Spleen (tissue), 11 donors: ENCODE measurements at regions not wholly inside any gene's neighbourhood (a gene's known extent, or its start where the extent isn't known, plus 50 kb on each side); places are given as distances from the start of the nearest gene placed in this dataset.

ENCODE experiments used
- DNase-seq: peaks from one replicate; pipeline ENCODE4 v3.0.0-alpha.2; 2020
- H3K27ac ChIP-seq, 8 donors: fragments of 200-600 bp; sonication (generic) in 7 of 8; 1 replicate in 4 of 8; 2 replicates in 4 of 8; pipeline versions ENCODE4 v1.5.0 to v1.8.0; 2016 to 2021; ENCODE audit warnings: inconsistent platforms in 4 of 8, mild to moderate bottlenecking in 4 of 8, moderate library complexity in 1 of 8
- H3K27me3 ChIP-seq, 7 donors: fragments of 200-600 bp; sonication (generic) in 6 of 7; replicated peaks in 1 of 7; 1 replicate in 4 of 7; 2 replicates in 3 of 7; pipeline versions ENCODE4 v1.5.0 to v1.8.0; 2016 to 2021; ENCODE audit warnings: inconsistent platforms in 3 of 7, mild to moderate bottlenecking in 1 of 7
- H3K36me3 ChIP-seq, 6 donors: fragments of 200-600 bp; sonication (generic) in 5 of 6; 1 replicate in 4 of 6; 2 replicates in 2 of 6; pipeline versions ENCODE4 v1.5.0 to v1.8.0; 2016 to 2021; ENCODE audit warnings: inconsistent platforms in 2 of 6
- H3K4me1 ChIP-seq, 6 donors: fragments of 200-600 bp; sonication (generic) in 5 of 6; 1 replicate in 3 of 6; 2 replicates in 3 of 6; pipeline versions ENCODE4 v1.5.0 to v1.8.0; 2016 to 2021; ENCODE audit warnings: inconsistent platforms in 3 of 6
- H3K4me3 ChIP-seq, 8 donors: fragments of 200-600 bp; sonication (generic) in 7 of 8; 1 replicate in 4 of 8; 2 replicates in 4 of 8; pipeline versions ENCODE4 v1.5.0 to v1.8.0; 2016 to 2021; ENCODE audit warnings: inconsistent platforms in 4 of 8, mild to moderate bottlenecking in 4 of 8, moderate library complexity in 2 of 8
- H3K9me3 ChIP-seq, 8 donors: fragments of 200-600 bp; sonication (generic) in 7 of 8; 1 replicate in 4 of 8; 2 replicates in 4 of 8; pipeline versions ENCODE4 v1.5.0 to v1.8.0; 2016 to 2021; ENCODE audit warnings: inconsistent platforms in 4 of 8
- POLR2A ChIP-seq, 3 donors: fragments of 450-650 bp; IDR thresholded peaks; one replicate each; pipeline ENCODE4 v1.5.1; 2017; ENCODE audit warnings: antibody characterized with exemption in 3 of 3, mild to moderate bottlenecking in 1 of 3
- POLR2AphosphoS5 ChIP-seq, 3 donors: sonication (generic); formaldehyde crosslinking; IDR thresholded peaks; one replicate each; pipeline ENCODE4 v1.5.1; 2017; ENCODE audit warnings: antibody characterized with exemption in 3 of 3
- WGBS, 5 donors: extraction: QIAGEN DNeasy Blood & Tissue Kit in 3 of 5; methylation state at CpG; one replicate each; pipeline versions ENCODE4 v1.1.5 to v1.1.7; 2013 to 2018; 5-methylcytosine and 5-hydroxymethylcytosine counted together
- intact Hi-C: fragments of 100-400 bp; cut with DNase I; formaldehyde crosslinking; loops from one replicate; pipeline ENCODE4 v1.15.0; 2023; ENCODE audit warnings: low total_unique reads
- TF ChIP-seq, protein P1 (sequence below), 11 experiments: fragments of 200-600 bp in 7 of 11; fragments of 450-650 bp in 4 of 11; sonication (generic) in 4 of 11; IDR thresholded peaks in 8 of 11; conservative IDR thresholded peaks in 3 of 11; 1 replicate in 7 of 11; 2 replicates in 4 of 11; pipeline versions ENCODE4 v1.4.0 to v1.8.0; 2016 to 2021; ENCODE audit warnings: antibody characterized with exemption in 11 of 11, inconsistent platforms in 4 of 11, mild to moderate bottlenecking in 1 of 11
- donor health status: healthy with polysubstance abuse.
- donor health status: DM: no; HTN: no; CAD: no; lungs with moderate emphysema.
- donor health status: DM: no; HTN: no; CAD: no.
- donor health status: Bipolar disorder and iron deficiency.
- donor health status: healthy.
- donor health status: DM: no; HTN: no; CAD: no.
- donor health status: DM: yes; HTN: yes; CAD: no.

DNA sequence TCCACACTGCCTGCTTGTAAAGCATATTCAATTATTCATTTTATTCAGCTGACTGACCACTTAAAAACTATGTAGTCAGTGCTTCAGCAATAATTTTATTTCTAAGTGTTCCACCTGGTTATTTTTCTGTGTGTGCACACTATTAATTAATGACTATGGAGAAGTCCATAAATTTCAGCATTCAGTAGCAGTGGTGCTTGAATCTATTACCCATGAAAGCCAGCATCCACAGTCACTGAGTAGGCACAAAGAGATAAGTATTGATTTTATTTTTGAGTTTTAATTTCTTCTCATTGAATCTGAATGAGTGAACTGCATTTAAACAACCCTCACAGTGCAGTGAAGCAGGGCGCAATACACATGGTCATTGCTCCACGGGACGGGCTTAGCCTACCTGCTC, 643.1 kb downstream of the GALC start:
- 92 to 98% (median 96%) methylated on average over 3 of the region's 3 CpGs for WGBS, 5 donors
- Histone ChIP-seq H3K36me3 (no peaks in the 10 kb centered on the region), H3K4me1 (no peaks in the 10 kb centered on the region), H3K9me3 (peaks cover 0 to 34% (median 3%) of the 10 kb centered on the region in 8 donors), H3K27ac (no peak overlapping the region), H3K27me3 (no peaks in the 10 kb centered on the region), H3K4me3 (no peak overlapping the region)
- DNase-seq = no peak
- intact Hi-C loops = no loop called here
- TF ChIP-seq, protein P1, sequence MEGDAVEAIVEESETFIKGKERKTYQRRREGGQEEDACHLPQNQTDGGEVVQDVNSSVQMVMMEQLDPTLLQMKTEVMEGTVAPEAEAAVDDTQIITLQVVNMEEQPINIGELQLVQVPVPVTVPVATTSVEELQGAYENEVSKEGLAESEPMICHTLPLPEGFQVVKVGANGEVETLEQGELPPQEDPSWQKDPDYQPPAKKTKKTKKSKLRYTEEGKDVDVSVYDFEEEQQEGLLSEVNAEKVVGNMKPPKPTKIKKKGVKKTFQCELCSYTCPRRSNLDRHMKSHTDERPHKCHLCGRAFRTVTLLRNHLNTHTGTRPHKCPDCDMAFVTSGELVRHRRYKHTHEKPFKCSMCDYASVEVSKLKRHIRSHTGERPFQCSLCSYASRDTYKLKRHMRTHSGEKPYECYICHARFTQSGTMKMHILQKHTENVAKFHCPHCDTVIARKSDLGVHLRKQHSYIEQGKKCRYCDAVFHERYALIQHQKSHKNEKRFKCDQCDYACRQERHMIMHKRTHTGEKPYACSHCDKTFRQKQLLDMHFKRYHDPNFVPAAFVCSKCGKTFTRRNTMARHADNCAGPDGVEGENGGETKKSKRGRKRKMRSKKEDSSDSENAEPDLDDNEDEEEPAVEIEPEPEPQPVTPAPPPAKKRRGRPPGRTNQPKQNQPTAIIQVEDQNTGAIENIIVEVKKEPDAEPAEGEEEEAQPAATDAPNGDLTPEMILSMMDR (IDR thresholded peaks at IDR 0.05 in 8 of 11, conservative IDR thresholded peaks at IDR 0.05 in 3 of 11) = no peak
- no peak for TF ChIP-seq POLR2AphosphoS5 (IDR thresholded peaks at IDR 0.05)
- no peak for TF ChIP-seq POLR2A (IDR thresholded peaks at IDR 0.05)

DNA sequence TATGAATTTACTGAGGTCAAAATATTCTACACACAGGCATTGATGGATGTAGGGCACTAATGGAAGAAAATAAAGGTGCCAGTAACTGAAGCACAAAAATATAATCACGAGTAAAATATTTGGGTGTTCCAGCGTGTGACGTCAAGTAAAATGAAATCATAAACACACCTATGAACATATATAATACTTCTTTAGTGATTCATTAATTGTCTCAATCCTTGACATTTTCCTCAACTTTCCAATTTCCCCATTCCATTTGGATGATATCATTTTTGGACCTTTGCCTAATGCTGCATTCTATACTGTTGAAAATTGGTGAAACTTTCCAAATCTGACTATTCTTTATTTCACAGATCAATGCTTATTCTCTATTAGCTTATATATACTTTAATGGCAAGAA, 649.3 kb downstream of the GALC start:
- Histone ChIP-seq H3K27ac (no peak overlapping the region), H3K9me3 (peaks cover 0 to 7% (median 0%) of the 10 kb centered on the region in 8 donors), H3K36me3 (no peaks in the 10 kb centered on the region), H3K27me3 (no peaks in the 10 kb centered on the region), H3K4me1 (no peaks in the 10 kb centered on the region), H3K4me3 (no peak overlapping the region)
- no peak for DNase-seq
- WGBS, 5 donors = 59 to 96% (median 83%) methylated on average over 3 of the region's 3 CpGs
- TF ChIP-seq POLR2AphosphoS5 (IDR thresholded peaks at IDR 0.05) (no peak), POLR2A (IDR thresholded peaks at IDR 0.05) (no peak)
- TF ChIP-seq, protein P1 (IDR thresholded peaks at IDR 0.05 in 8 of 11, conservative IDR thresholded peaks at IDR 0.05 in 3 of 11) = no peak
- intact Hi-C loops = no loop called here

DNA sequence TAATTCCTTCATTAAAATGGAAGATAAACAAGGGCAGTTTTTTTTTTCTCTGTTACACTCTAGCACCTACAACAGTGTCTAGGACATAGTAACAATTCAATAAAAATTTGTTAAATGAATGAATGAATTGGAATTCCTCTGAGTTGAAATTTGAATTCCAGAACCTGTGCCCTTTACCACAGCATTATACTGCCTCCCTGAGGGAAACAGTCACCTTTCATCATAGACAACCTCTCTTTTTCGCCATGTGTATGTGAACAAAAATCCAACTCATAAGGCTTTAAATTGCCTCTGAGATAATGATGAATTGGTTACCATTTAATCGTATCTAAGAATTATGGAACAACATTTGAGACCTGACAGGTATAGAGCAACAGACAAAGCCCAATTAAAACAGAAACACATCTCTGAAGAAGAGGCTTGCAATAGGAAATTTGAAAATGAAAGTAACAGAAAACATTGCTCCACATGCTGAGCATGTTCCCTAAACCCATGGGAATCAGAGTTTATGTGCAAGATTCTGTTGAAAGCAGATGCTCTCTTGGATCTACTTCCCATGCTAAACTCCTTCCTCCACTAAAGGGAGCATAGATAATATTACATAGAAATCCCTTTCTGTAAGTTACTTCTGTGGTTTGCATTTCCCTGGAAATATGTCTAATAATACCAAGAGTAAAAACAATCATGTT, 657.8 kb downstream of the GALC start:
- H3K27ac ChIP-seq = no peak overlapping the region
- intact Hi-C loops = no loop called here
- peaks cover 0 to 12% (median 5%) of the 10 kb centered on the region in 8 donors for H3K9me3 ChIP-seq
- no peak for DNase-seq
- no peak for TF ChIP-seq POLR2AphosphoS5 (IDR thresholded peaks at IDR 0.05)
- no peak overlapping the region for H3K4me3 ChIP-seq
- H3K27me3 ChIP-seq = no peaks in the 10 kb centered on the region
- no peaks in the 10 kb centered on the region for H3K4me1 ChIP-seq
- WGBS, 5 donors = 86 to 93% (median 88%) methylated on average over 2 of the region's 2 CpGs
- no peaks in the 10 kb centered on the region for H3K36me3 ChIP-seq

DNA sequence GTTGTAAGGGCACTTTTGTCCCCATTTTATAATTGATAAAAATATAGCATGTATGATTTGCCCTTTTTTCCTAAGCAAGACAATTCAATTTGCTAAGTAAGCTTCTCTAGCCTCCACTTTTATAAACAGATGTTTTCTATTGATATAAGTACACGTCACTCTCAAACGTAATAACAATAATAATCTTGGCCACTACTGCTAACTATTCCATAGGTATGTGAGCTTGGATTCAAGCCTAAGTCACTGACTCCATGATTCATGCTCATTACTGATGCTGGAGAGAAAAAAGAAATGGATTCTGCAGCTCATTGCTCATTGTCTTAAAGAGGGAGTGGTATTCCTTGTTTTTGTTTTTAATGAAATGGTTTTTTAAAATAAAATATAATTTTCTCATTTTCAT, 661.0 kb downstream of the GALC start:
- no peak overlapping the region for H3K4me3 ChIP-seq
- intact Hi-C loops = no loop called here
- no peaks in the 10 kb centered on the region for H3K27me3 ChIP-seq
- 73 to 80% (median 78%) methylated on average over 2 of the region's 2 CpGs for WGBS, 5 donors
- TF ChIP-seq POLR2AphosphoS5 (IDR thresholded peaks at IDR 0.05) (no peak), POLR2A (IDR thresholded peaks at IDR 0.05) (no peak)
- TF ChIP-seq, protein P1 (IDR thresholded peaks at IDR 0.05 in 8 of 11, conservative IDR thresholded peaks at IDR 0.05 in 3 of 11) = no peak
- no peak overlapping the region for H3K27ac ChIP-seq
- no peaks in the 10 kb centered on the region for H3K36me3 ChIP-seq
- DNase-seq = no peak
- no peaks in the 10 kb centered on the region for H3K4me1 ChIP-seq
- peaks cover 0 to 16% (median 6%) of the 10 kb centered on the region in 8 donors for H3K9me3 ChIP-seq
